MCF 10A (cell line): ENCODE measurements at regions not wholly inside any gene's neighbourhood (a gene's known extent, or its start where the extent isn't known, plus 50 kb on each side); places are given as distances from the start of the nearest gene placed in this dataset.

ENCODE experiments used
- BruUV-seq: library from RNA; stranded (reverse); fragments of 400-500 nt; replicated peaks from 2 replicates; lab custom pipeline; 2021; lab: Mats Ljungman, UMichigan
- CTCF ChIA-PET: fragments of 300-600 bp; sonication (Branson Sonifier 250); formaldehyde crosslinking; extraction: SDS; loops from one replicate; lab custom pipeline; 2021; ENCODE audit warnings: antibody characterized with exemption, inconsistent platforms; lab: Yijun Ruan, JAX
- POLR2A ChIA-PET: fragments of 300-600, 350-650 bp; sonication (Branson Sonifier 250); formaldehyde crosslinking; extraction: SDS; loops from one replicate; lab custom pipeline; 2020; ENCODE audit warnings: antibody characterized with exemption, inconsistent platforms; lab: Yijun Ruan, JAX
- DNase-seq: peaks from one replicate; pipeline ENCODE4 v3.0.0-alpha.2; 2018; ENCODE audit not compliant: unreplicated experiment
- H3K27ac Mint-ChIP-seq: one replicate; pipeline ENCODE4 v1.8.0; 2022; ENCODE audit warnings: mild to moderate bottlenecking, low read depth, mixed read lengths; ENCODE audit not compliant: unreplicated experiment
- H3K27me3 Mint-ChIP-seq: one replicate; pipeline ENCODE4 v1.8.0; 2022; ENCODE audit warnings: mixed read lengths; ENCODE audit not compliant: insufficient read depth, unreplicated experiment
- H3K36me3 Mint-ChIP-seq: one replicate; pipeline ENCODE4 v1.8.0; 2022; ENCODE audit warnings: mild to moderate bottlenecking, moderate library complexity, mixed read lengths; ENCODE audit not compliant: insufficient read depth, unreplicated experiment
- H3K4me1 Mint-ChIP-seq: one replicate; pipeline ENCODE4 v1.8.0; 2022; ENCODE audit warnings: mixed read lengths; ENCODE audit not compliant: insufficient read depth, unreplicated experiment
- H3K4me3 Mint-ChIP-seq: one replicate; pipeline ENCODE4 v1.8.0; 2022; ENCODE audit warnings: mild to moderate bottlenecking, moderate library complexity, mixed read lengths; ENCODE audit not compliant: unreplicated experiment
- H3K9me3 Mint-ChIP-seq: one replicate; pipeline ENCODE4 v1.8.0; 2022; ENCODE audit warnings: mixed read lengths; ENCODE audit not compliant: unreplicated experiment
- intact Hi-C: fragments of 100-400 bp; cut with micrococcal nuclease; formaldehyde crosslinking; loops from 2 replicates; pipeline ENCODE4 v1.14.1; 2022
- TF ChIP-seq, protein P1 (sequence below): fragments of 200-600 bp; IDR thresholded peaks from one replicate; pipeline ENCODE4 v1.8.0; 2022; ENCODE audit warnings: antibody characterized with exemption, mild to moderate bottlenecking; ENCODE audit not compliant: unreplicated experiment

DNA sequence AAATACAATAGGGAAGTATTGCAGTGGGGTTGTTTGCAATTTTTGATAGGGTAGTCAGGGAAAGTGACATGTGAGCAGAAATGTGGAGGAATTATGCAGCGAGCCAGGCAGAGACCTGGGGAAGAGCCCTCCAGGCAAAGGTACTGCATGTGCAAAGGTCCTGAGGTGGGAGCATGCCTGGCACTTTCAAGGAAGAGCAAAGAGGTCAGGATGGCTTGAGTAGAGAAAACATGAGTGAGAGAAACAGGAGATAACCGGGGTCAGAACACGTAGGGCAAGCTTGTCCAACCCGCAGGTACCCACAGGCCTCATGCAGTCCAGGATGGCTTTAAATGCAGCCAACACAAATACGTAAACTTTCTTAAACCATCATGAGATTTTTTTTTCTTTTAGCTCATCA lies 71.0 kb downstream of the COQ2 start:
- H3K27ac Mint-ChIP-seq, result no peak overlapping the region
- DNase-seq, result no peak
- H3K9me3 Mint-ChIP-seq, result peaks cover 10% of the 10 kb centered on the region
- intact Hi-C loops, result no loop called here
- no TSS peak for BruUV-seq
- no peaks in the 10 kb centered on the region for H3K27me3 Mint-ChIP-seq
- H3K4me3 Mint-ChIP-seq, result no peak overlapping the region
- H3K4me1 Mint-ChIP-seq, result peaks cover 26% of the 10 kb centered on the region
- TF ChIP-seq, protein P1, sequence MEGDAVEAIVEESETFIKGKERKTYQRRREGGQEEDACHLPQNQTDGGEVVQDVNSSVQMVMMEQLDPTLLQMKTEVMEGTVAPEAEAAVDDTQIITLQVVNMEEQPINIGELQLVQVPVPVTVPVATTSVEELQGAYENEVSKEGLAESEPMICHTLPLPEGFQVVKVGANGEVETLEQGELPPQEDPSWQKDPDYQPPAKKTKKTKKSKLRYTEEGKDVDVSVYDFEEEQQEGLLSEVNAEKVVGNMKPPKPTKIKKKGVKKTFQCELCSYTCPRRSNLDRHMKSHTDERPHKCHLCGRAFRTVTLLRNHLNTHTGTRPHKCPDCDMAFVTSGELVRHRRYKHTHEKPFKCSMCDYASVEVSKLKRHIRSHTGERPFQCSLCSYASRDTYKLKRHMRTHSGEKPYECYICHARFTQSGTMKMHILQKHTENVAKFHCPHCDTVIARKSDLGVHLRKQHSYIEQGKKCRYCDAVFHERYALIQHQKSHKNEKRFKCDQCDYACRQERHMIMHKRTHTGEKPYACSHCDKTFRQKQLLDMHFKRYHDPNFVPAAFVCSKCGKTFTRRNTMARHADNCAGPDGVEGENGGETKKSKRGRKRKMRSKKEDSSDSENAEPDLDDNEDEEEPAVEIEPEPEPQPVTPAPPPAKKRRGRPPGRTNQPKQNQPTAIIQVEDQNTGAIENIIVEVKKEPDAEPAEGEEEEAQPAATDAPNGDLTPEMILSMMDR, result no peak
- H3K36me3 Mint-ChIP-seq, result no peaks in the 10 kb centered on the region
- ChIA-PET CTCF (interaction anchor here (0.6 to 1.4 kb wide), 3 partner anchors 10 to 440 kb away, joined by 3 read pairs; no protein-coding TSS in a partner anchor), POLR2A (interaction anchor here (0.7 to 0.8 kb wide), 2 partner anchors 21 to 871 kb away, joined by 3 read pairs; no protein-coding TSS in a partner anchor)

DNA sequence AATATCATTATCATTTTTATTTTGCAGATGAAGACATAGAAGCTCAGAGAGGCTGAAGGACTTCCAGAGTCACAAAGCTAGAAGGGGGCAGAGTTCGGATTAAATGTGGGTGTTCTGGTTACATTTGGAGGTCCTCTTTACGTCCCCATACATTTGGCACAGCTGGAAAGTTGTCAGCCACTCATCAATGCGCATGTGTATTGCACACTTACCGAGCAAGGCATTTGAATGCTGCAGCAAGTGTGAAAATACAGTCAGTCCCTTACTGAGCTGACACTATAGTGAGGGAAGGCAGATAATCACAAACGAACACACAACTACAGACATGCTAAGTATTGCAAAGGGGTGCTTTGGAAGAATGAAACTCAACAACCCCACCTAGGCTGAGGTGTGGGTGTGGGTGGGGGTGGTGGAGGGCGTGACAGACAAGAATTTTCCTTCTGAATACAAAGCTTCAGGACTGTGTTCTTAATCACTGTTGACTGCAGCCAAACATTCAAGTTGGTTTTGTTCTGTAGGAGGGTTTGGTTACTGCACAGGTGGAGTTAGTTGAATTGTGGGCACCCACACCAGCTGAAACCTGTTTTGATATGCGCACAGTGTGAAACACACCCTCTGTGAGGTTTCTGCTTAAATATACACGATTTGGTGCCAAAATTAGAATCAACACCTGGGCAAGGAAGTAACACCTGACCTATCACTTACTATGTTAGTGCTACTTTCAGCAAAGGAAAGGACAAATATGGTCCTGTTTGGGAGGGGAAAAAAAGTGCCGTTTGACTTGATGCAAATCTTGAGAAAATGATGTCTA lies 72.4 kb downstream of the COQ2 start:
- H3K27me3 Mint-ChIP-seq, result no peaks in the 10 kb centered on the region
- POLR2A ChIA-PET, result interaction anchor here (0.6 to 1.4 kb wide), 4 partner anchors 43 to 98 kb away, joined by 3 to 8 read pairs (median 4); partner anchors contain the start of gene PLAC8
- no peaks in the 10 kb centered on the region for H3K36me3 Mint-ChIP-seq
- no peak overlapping the region for H3K4me3 Mint-ChIP-seq
- peaks cover 10% of the 10 kb centered on the region for H3K9me3 Mint-ChIP-seq
- TF ChIP-seq, protein P1, result no peak
- BruUV-seq, result no TSS peak
- CTCF ChIA-PET, result interaction anchor here (0.5 to 1.3 kb wide), 6 partner anchors 22 to 173 kb away, joined by 3 to 5 read pairs (median 4); no protein-coding TSS in a partner anchor
- H3K27ac Mint-ChIP-seq, result peak overlapping the region; percentile 10
- peaks cover 14% of the 10 kb centered on the region for H3K4me1 Mint-ChIP-seq
- DNase-seq, result peak; percentile 44
- intact Hi-C loops, result no loop called here

- no peak for DNase-seq
- ChIA-PET POLR2A (interaction anchor here (0.7 to 2.1 kb wide), 3 partner anchors 47 to 95 kb away, joined by 3 to 7 read pairs (median 7); partner anchors contain the start of gene PLAC8), CTCF (interaction anchor here (1.0 to 1.2 kb wide), 2 partner anchors 36 to 51 kb away, joined by 3 read pairs; no protein-coding TSS in a partner anchor)
- H3K27me3 Mint-ChIP-seq, result no peaks in the 10 kb centered on the region
- no peaks in the 10 kb centered on the region for H3K36me3 Mint-ChIP-seq
- H3K27ac Mint-ChIP-seq, result peak overlapping the region; percentile 92
- no TSS peak for BruUV-seq
- TF ChIP-seq, protein P1, result no peak
- peaks cover 14% of the 10 kb centered on the region for H3K4me1 Mint-ChIP-seq
- intact Hi-C loops, result no loop called here
- peak overlapping the region; percentile 17 for H3K4me3 Mint-ChIP-seq
- H3K9me3 Mint-ChIP-seq, result peaks cover 10% of the 10 kb centered on the region
These were observed 75.2 kb downstream of the COQ2 start for GRCh38 chr4:83209419-83209818.
